ENCODE measurements at regions not wholly inside any gene's neighbourhood (a gene's known extent, or its start where the extent isn't known, plus 50 kb on each side); places are given as distances from the start of the nearest gene placed in this dataset.

DNA sequence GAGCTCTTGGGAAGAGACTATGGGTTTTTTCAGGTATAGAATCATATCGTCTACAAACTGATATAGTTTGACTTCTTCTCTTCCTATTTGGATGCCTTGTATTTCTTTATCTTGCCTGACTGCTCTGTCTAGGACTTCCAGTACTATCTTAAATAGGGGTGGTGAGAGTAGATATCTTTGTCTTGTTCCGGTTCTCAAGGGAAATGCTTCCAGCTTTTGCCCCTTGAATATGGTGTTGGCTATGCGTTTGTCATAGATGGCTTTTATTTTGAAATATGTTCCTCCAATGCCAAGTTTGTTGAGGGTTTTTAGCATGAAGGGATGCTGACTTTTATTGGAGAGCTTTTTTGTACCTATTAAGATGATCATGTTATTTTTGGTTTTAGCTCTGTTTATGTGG is 170.3 kb downstream of the PTGER3 start:
- H3K4me3 Mint-ChIP-seq, result no peak overlapping the region
- no peaks in the 10 kb centered on the region for H3K36me3 Mint-ChIP-seq
- no peak overlapping the region for H3K27ac Mint-ChIP-seq
- no peaks in the 10 kb centered on the region for H3K27me3 Mint-ChIP-seq
- no peaks in the 10 kb centered on the region for H3K4me1 Mint-ChIP-seq
- H3K9me3 Mint-ChIP-seq, result peaks cover 2 to 11% (median 6%) of the 10 kb centered on the region in 3 donors

DNA sequence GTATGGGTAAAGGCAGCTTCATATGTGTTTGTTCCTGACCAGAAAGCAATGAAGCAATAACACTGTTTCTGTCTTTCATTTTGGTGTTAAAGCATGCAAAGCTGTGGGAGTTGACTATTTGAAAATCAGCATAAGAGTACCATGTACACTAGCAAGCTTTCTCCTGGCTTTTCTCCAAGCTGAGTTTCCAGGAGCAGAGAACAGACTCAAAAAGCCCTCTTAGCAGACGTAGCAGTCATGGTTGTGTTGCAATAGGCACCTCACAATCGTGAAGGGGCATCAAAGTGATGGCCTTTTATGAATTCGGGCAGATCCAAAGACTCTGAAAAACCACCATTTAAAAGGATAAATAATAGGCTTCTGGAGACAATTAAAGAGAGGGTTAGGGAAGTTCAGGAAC is 159.7 kb downstream of the PTGER3 start:
- no peak overlapping the region for H3K4me3 Mint-ChIP-seq
- no peaks in the 10 kb centered on the region for H3K4me1 Mint-ChIP-seq
- no peaks in the 10 kb centered on the region for H3K27me3 Mint-ChIP-seq
- H3K9me3 Mint-ChIP-seq, result no peaks in the 10 kb centered on the region
- no peaks in the 10 kb centered on the region for H3K36me3 Mint-ChIP-seq
- no peak overlapping the region for H3K27ac Mint-ChIP-seq

DNA sequence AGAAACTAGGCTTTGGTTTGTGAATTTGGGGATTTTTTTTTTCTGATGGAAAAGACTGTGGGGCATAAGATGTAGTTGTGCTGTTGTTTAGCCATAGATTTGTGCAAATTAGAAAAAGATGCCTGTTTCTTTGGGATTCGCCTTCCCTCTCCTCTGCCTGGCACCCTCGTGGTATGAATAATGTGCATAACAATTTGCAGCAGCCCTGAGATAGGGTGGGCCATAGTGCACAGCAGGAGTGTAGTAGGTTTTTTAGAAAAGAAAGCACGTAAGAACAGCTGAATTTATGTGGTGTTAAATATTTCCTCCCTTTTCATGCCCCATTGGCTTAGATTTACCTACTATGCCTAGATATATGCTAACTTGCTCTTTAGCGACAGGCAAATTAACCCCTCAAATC is 158.9 kb downstream of the PTGER3 start:
- Mint-ChIP-seq H3K36me3 (no peaks in the 10 kb centered on the region), H3K27ac (no peak overlapping the region), H3K4me1 (no peaks in the 10 kb centered on the region), H3K4me3 (no peak overlapping the region), H3K9me3 (no peaks in the 10 kb centered on the region), H3K27me3 (no peaks in the 10 kb centered on the region)

DNA sequence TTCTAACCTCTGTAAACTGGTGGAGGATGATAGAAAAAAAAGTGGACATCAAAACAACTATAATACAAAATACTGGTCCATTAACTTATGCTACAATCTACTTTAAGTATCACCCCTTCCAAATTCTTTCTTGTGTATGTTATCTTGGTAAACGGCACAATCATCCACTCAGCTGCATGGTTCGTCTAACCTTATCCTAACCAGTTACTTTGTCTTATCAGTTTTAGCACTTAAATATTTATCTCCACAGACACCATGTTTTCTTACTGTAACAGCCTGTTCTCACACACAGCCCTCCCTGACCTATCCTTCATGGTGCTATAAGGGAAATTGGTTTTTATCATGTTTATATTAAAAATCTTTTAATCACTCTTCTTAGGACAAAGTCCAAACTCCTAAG is 157.2 kb downstream of the PTGER3 start:
- H3K36me3 Mint-ChIP-seq, result no peaks in the 10 kb centered on the region
- H3K27ac Mint-ChIP-seq, result no peak overlapping the region
- no peaks in the 10 kb centered on the region for H3K9me3 Mint-ChIP-seq
- H3K4me3 Mint-ChIP-seq, result no peak overlapping the region
- H3K27me3 Mint-ChIP-seq, result no peaks in the 10 kb centered on the region
- no peaks in the 10 kb centered on the region for H3K4me1 Mint-ChIP-seq

DNA sequence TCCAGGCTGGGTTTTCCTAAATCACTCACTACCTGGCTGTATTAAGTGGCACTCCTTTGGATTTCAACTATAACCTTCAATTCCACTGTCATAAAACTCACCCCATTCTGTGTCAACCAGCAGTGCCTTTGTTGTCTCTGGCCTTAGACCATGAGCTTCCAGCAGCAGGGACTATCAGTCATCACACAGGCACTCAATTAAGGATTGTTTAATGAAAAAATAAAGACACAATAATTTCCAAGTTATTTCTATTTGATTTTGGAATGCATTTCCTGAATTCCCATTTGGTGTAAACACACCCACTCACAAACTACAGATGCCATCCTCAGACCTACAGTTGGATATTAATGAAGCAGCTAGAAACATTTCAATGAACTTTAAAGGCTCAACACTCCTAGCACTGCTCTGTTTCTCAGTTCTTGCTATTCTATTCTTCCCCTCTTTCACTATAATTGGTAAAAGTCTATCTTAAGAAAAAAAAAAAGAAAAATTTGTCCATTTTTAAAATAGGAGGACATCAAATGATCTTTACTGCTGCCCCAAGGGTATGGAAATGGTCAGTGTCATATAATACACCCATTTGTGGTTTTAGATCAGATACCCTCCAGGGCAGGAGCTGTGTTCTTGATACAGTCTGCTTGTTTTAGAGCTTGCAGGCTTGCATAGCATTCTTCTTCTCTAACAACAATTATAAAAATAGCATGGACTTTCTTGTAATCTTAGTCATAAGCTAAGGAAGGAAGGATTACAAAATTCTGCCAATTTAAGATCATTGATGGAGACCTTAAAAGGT is 156.4 kb downstream of the PTGER3 start:
- Mint-ChIP-seq H3K4me3 (no peak overlapping the region), H3K4me1 (no peaks in the 10 kb centered on the region), H3K27me3 (no peaks in the 10 kb centered on the region), H3K27ac (no peak overlapping the region), H3K9me3 (no peaks in the 10 kb centered on the region), H3K36me3 (no peaks in the 10 kb centered on the region)

DNA sequence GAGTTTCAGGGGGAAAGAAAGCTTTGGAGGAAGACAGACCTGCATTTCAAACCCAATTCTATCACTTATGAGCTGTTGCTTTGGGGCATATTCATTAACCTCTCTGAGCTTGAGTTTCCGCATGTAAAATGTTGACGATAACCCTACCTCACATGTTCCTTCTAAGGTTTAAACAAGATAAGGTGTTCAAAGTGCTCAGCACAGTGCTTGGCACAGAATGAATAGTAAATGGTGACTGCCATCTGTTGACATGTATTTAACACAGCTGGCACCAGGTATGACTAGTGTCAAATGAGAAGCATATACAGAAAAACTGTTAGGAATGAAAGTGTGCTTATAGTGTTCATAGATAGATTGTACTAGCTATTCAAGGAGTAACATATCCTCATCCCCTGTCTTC is 155.5 kb downstream of the PTGER3 start:
- Mint-ChIP-seq H3K27ac (no peak overlapping the region), H3K4me3 (no peak overlapping the region), H3K36me3 (no peaks in the 10 kb centered on the region), H3K4me1 (no peaks in the 10 kb centered on the region), H3K9me3 (no peaks in the 10 kb centered on the region), H3K27me3 (no peaks in the 10 kb centered on the region)

DNA sequence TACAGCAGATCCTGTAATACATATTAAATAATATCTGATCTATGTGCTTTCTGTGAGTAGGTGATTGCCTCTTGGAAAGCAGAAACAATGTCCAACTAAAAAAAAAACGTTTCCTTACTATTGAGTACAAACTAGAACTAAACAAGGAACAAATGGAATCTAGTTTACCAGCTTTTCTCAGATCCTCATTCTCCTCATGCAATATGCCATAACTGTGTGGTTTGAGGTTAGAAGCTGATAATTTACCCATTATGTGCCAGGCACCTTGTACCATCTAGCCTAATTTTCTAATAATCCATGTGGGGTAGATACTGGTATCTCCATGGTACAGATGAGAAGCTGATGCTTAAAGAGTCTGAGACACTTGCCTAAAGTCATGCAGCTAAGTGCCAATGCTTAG is 154.7 kb downstream of the PTGER3 start:
- peaks cover 1% of the 10 kb centered on the region for H3K27me3 Mint-ChIP-seq
- no peaks in the 10 kb centered on the region for H3K36me3 Mint-ChIP-seq
- no peak overlapping the region for H3K27ac Mint-ChIP-seq
- H3K9me3 Mint-ChIP-seq, result no peaks in the 10 kb centered on the region
- no peaks in the 10 kb centered on the region for H3K4me1 Mint-ChIP-seq
- no peak overlapping the region for H3K4me3 Mint-ChIP-seq

DNA sequence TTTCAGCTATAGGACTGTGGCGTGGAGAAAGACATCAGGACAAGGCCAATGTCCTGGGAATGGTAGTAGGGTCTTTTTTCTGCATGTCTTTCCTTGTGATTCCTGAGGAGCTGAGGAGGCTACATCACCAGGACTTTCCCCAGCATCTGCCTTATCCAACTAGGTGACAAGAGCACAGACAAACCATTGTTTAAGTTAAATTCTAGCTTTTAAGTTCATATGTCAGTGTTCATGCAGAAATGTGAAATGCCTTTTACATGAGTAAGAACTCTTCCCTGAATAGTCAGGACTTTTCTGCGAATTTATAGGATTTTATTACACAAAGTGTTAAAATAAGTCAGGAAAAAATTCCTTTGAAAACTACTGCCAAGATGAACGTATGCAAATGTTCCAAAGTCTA is 154.2 kb downstream of the PTGER3 start:
- Mint-ChIP-seq H3K27me3 (peaks cover 1% of the 10 kb centered on the region), H3K4me3 (no peak overlapping the region), H3K27ac (no peak overlapping the region), H3K36me3 (no peaks in the 10 kb centered on the region), H3K4me1 (no peaks in the 10 kb centered on the region), H3K9me3 (no peaks in the 10 kb centered on the region)

DNA sequence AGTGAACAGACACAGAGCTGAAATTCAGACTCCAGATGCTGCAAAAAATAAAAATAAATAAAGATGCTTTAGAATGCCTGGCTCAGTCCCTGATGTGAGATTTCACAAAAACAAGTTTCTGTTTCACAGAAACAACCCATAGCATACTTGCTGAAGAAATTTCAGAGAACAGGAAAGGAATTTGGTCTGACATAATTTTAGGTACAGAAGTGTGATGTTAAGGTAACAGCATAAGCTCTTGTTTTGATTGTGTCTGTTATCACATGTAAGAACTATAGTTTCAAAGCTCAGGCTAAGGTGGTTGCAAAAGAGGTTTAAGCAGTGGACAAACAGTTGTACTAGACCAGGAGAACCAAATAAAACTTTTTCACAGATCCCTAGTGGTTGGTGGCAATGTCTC is 152.1 kb downstream of the PTGER3 start:
- no peak overlapping the region for H3K27ac Mint-ChIP-seq
- H3K4me3 Mint-ChIP-seq, result no peak overlapping the region
- no peaks in the 10 kb centered on the region for H3K9me3 Mint-ChIP-seq
- H3K36me3 Mint-ChIP-seq, result no peaks in the 10 kb centered on the region
- peaks cover 3% of the 10 kb centered on the region for H3K27me3 Mint-ChIP-seq
- no peaks in the 10 kb centered on the region for H3K4me1 Mint-ChIP-seq

DNA sequence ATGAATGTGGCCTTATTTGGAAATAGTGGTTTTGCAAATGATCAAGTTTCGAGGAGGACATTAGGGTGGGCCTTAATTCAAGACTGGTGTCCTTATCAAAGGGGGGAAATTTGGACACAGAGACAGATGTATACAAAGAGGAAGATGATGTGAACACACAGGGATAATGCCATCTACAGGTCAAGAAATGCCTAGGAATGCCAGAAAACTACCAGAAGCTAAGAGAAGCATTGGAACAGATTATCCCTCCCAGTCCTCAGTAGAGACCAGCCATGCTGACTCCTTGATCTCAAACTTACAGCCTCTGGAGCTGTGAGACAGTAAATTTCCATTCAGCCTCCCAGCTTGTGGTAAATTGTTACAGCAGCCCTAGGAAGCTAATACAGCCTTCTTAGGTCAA is 151.4 kb downstream of the PTGER3 start:
- Mint-ChIP-seq H3K4me3 (no peak overlapping the region), H3K27ac (no peak overlapping the region), H3K27me3 (peaks cover 3% of the 10 kb centered on the region), H3K9me3 (no peaks in the 10 kb centered on the region), H3K36me3 (no peaks in the 10 kb centered on the region), H3K4me1 (no peaks in the 10 kb centered on the region)

DNA sequence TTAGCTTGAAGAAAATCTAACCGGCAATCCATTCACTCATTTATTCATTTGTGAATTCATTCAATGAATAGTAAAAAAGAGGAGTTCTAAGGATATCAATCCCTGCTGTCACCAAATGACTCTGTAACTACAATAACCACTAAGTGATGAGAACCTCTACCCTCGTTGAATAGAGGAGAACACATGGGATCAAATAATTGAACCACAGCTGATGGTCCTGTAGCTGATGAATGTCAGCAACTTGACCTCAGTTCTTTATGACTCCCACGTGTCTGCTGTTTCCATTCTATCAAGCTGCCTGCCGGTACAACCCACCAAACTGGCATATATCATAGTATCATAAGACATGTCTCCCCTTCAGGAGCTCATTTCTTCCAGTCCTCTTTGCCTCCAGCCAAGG is 150.3 kb downstream of the PTGER3 start:
- H3K27ac Mint-ChIP-seq, result no peak overlapping the region
- H3K4me1 Mint-ChIP-seq, result no peaks in the 10 kb centered on the region
- no peak overlapping the region for H3K4me3 Mint-ChIP-seq
- H3K36me3 Mint-ChIP-seq, result no peaks in the 10 kb centered on the region
- no peaks in the 10 kb centered on the region for H3K9me3 Mint-ChIP-seq
- H3K27me3 Mint-ChIP-seq, result peaks cover 3% of the 10 kb centered on the region

DNA sequence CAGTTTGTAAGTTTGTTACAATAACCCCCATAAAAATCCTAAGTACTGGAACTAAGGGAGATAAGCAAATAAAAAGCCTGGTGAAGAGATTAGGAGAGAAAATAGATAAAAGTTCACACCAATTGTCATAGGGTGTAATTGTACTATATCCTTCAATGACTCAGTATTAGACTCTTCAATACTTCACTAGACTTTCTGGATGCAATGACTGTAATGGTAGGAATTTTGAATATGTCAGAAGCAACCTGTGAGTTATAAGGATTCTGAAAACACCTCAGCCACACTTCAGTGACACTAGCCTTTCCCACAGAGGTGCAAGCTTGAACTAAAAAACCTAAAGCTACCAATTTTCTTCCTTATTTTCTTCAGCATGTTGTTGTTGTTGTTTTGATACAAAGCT is 147.9 kb downstream of the PTGER3 start:
- H3K27me3 Mint-ChIP-seq, result peaks cover 3% of the 10 kb centered on the region
- H3K4me1 Mint-ChIP-seq, result no peaks in the 10 kb centered on the region
- no peak overlapping the region for H3K27ac Mint-ChIP-seq
- peaks cover 0 to 2% (median 2%) of the 10 kb centered on the region in 3 donors for H3K9me3 Mint-ChIP-seq
- H3K4me3 Mint-ChIP-seq, result no peak overlapping the region
- H3K36me3 Mint-ChIP-seq, result no peaks in the 10 kb centered on the region

DNA sequence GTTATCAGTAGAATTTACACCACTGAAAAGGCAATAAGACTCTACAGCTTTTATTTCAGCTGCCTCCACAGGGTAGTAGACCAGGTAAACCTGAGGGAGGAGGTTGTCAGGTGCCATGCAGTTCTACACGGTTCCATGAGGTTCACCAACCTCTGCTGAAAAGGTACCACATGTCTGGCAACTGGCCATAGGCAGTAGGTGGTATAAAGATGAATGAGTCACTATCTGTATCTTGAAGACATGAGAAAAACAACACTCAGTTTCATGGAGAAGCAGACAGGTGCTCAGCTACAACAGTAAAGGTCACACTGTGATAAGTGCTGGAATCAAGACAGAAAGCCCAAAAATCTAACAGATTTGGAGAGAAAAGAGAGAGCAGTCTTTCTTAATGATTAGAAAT is 145.4 kb downstream of the PTGER3 start:
- Mint-ChIP-seq H3K27ac (no peak overlapping the region), H3K9me3 (peaks cover 0 to 2% (median 2%) of the 10 kb centered on the region in 3 donors), H3K27me3 (peaks cover 3% of the 10 kb centered on the region), H3K4me1 (no peaks in the 10 kb centered on the region), H3K36me3 (no peaks in the 10 kb centered on the region), H3K4me3 (no peak overlapping the region)

DNA sequence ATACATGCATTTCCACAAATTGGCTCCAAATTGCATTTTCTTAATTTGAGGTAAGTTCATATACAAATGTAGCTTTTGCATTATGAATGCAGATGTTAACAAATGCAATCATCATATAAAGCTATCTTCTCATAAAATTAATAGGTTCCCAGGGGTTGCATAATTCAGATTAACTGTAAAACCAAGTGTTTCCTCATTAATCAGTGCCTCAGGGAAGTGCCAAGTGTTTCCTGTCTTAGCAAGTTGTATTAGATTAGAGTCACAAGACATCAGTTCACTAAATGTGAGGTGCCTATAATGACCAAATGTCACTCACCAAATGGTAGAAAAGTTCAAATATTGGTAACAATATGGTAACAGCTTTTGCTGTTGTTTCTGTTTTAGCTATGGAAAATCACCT is 140.8 kb downstream of the PTGER3 start:
- Mint-ChIP-seq H3K4me1 (no peaks in the 10 kb centered on the region), H3K9me3 (peaks cover under 1 to 3% (median 2%) of the 10 kb centered on the region in 3 donors), H3K27me3 (no peaks in the 10 kb centered on the region), H3K27ac (no peak overlapping the region), H3K4me3 (no peak overlapping the region), H3K36me3 (no peaks in the 10 kb centered on the region)

DNA sequence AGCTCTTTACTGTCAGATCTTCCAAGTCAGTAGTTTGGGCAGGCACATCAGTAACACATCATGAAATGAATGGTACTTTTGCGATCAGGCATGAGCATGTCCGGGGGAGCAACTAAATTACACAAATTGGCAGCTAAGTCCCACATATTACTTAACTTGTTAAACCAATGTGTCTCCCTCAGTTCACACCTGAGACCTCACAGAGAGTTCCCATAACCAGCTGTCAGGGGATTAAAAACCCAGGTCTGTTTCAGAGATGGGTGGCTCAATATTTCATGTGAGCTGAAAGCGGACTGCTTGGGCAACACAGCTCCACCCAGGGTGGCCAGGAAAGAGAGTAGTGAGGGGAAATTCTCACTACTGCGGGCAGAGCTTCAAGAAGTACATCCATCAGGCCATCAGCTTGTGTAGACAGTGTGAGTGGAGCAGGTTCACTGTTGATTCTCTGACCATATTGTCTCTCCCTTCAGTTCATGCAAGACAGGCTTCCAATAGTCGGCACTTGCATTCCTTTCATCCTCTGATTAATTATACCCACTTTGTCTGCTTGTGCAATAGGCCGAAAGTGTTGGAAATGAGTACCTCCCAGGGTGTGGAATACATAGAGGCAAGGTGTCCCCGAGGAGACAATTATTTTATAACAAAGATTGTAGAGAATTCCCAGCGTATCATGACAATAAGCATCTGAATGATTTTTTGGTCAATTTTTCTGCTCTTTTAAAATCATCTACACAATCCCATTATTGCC is 139.9 kb downstream of the PTGER3 start:
- H3K27me3 Mint-ChIP-seq, result no peaks in the 10 kb centered on the region
- no peaks in the 10 kb centered on the region for H3K36me3 Mint-ChIP-seq
- no peak overlapping the region for H3K4me3 Mint-ChIP-seq
- peaks cover 2 to 3% (median 2%) of the 10 kb centered on the region in 3 donors for H3K9me3 Mint-ChIP-seq
- no peak overlapping the region for H3K27ac Mint-ChIP-seq
- no peaks in the 10 kb centered on the region for H3K4me1 Mint-ChIP-seq

DNA sequence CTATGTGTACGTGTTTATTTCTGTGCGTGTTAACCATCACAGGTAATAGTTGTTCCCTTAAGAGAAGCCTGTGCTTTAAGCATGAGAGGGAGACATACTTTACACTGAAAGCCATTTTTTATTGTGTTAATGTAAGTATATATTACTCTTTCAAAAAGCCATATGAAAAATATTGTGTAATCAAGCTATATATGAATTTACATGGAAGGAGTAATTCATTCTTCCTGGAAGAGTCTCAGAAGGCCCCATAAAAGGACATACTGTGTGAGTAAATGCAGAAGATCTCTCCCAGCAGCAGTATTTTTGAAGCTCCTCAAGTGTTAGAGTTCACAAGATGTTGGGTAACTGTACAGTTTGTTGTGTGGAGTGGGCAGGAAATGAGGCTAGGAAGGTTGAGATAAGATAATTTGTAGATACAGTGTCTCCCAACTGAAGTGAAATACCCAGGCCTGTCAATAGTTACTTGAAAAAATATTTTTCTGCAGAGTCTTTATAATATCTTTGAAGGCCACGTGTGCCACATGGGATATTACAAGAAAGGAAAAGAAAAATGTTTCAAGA is 138.3 kb downstream of the PTGER3 start:
- no peak overlapping the region for H3K27ac Mint-ChIP-seq
- H3K36me3 Mint-ChIP-seq, result no peaks in the 10 kb centered on the region
- H3K27me3 Mint-ChIP-seq, result no peaks in the 10 kb centered on the region
- peaks cover 0 to 2% (median 2%) of the 10 kb centered on the region in 3 donors for H3K9me3 Mint-ChIP-seq
- no peak overlapping the region for H3K4me3 Mint-ChIP-seq
- no peaks in the 10 kb centered on the region for H3K4me1 Mint-ChIP-seq

Measured in IgD-negative memory B cell (primary cell).